C4-2B (cell line): ENCODE measurements at regions not wholly inside any gene's neighbourhood (a gene's known extent, or its start where the extent isn't known, plus 50 kb on each side); places are given as distances from the start of the nearest gene placed in this dataset.

Experiments
- ZFX ChIP-seq: fragments of 450-650 bp; IDR thresholded peaks from 2 replicates; pipeline ENCODE4 v1.6.1; 2017
- TF ChIP-seq, protein P1 (sequence below): fragments of 450-650 bp; conservative IDR thresholded peaks from 2 replicates; pipeline ENCODE4 v1.5.1; 2017; ENCODE audit warnings: mild to moderate bottlenecking

DNA sequence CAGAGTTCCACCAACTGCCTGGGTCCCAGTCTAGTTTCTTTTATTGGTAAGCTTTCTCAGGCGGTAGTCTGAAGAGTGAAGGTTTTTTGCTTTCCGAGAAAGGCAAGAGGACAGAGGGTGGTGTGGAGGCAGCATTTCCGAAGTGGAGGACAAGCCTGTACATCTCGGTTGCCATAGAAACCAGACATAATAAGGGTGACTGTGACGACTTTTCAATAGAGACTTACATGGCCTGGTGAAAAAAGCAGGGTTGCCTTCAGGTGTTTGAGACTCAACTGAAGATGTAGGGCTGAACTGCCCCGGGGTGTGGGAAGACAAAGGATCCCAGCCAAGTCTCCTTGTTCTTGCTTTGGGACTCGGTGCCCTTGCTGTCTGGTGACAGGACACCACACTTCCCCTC is 53.6 kb upstream of the RAB40AL start:
- TF ChIP-seq, protein P1, sequence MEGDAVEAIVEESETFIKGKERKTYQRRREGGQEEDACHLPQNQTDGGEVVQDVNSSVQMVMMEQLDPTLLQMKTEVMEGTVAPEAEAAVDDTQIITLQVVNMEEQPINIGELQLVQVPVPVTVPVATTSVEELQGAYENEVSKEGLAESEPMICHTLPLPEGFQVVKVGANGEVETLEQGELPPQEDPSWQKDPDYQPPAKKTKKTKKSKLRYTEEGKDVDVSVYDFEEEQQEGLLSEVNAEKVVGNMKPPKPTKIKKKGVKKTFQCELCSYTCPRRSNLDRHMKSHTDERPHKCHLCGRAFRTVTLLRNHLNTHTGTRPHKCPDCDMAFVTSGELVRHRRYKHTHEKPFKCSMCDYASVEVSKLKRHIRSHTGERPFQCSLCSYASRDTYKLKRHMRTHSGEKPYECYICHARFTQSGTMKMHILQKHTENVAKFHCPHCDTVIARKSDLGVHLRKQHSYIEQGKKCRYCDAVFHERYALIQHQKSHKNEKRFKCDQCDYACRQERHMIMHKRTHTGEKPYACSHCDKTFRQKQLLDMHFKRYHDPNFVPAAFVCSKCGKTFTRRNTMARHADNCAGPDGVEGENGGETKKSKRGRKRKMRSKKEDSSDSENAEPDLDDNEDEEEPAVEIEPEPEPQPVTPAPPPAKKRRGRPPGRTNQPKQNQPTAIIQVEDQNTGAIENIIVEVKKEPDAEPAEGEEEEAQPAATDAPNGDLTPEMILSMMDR = no peak
- no peak for TF ChIP-seq ZFX
